ENCODE measurements at regions not wholly inside any gene's neighbourhood (a gene's known extent, or its start where the extent isn't known, plus 50 kb on each side); places are given as distances from the start of the nearest gene placed in this dataset.
"Not testable (repeated sequence)": the region's sequence is repeated elsewhere in the genome, so short reads cannot be mapped to it uniquely, and the experiment has no call there.

- no peak for DNase-seq
- TF ChIP-seq, protein P1, sequence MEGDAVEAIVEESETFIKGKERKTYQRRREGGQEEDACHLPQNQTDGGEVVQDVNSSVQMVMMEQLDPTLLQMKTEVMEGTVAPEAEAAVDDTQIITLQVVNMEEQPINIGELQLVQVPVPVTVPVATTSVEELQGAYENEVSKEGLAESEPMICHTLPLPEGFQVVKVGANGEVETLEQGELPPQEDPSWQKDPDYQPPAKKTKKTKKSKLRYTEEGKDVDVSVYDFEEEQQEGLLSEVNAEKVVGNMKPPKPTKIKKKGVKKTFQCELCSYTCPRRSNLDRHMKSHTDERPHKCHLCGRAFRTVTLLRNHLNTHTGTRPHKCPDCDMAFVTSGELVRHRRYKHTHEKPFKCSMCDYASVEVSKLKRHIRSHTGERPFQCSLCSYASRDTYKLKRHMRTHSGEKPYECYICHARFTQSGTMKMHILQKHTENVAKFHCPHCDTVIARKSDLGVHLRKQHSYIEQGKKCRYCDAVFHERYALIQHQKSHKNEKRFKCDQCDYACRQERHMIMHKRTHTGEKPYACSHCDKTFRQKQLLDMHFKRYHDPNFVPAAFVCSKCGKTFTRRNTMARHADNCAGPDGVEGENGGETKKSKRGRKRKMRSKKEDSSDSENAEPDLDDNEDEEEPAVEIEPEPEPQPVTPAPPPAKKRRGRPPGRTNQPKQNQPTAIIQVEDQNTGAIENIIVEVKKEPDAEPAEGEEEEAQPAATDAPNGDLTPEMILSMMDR (IDR thresholded peaks at IDR 0.05; ENCODE audit: low read depth, low read length): no peak
- Histone ChIP-seq H3K9me3 (no peaks in the 10 kb centered on the region), H3K4me1 (no peaks in the 10 kb centered on the region), H3K27me3 (no peaks in the 10 kb centered on the region), H3K36me3 (no peaks in the 10 kb centered on the region), H3K4me3 (ENCODE audit: low read depth, low read length) (no peak overlapping the region)
These were observed 132.8 kb upstream of the SLC7A11 start for GRCh38 chr4:138374947-138375346.

DNA sequence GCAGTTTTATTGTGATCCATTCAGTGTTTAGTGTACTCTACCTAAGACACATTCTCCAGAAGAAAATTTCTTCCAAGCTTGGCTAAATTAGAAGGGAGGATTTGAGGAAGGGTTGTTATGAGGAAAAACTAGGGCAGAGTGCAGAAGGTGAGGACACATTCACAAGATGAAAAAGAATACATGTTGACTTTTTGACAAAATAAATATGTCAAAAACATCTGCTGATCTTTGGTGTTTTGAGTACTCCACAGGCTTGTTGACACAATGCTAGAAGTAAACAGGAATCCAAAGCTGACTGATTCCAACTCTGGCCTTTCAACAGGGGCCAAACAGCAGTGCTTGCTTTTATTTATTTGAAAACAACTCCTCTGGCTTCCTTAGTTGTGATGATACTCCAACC lies 125.8 kb upstream of the SLC7A11 start:
- H3K4me3 ChIP-seq (ENCODE audit: low read depth, low read length): no peak overlapping the region
- TF ChIP-seq, protein P1 (IDR thresholded peaks at IDR 0.05; ENCODE audit: low read depth, low read length): no peak
- no peaks in the 10 kb centered on the region for H3K27me3 ChIP-seq
- DNase-seq: no peak
- H3K36me3 ChIP-seq: no peaks in the 10 kb centered on the region
- no peaks in the 10 kb centered on the region for H3K9me3 ChIP-seq
- no peaks in the 10 kb centered on the region for H3K4me1 ChIP-seq

GRCh38 chr4:138352446-138352845 lies 110.3 kb upstream of the SLC7A11 start:
- H3K9me3 ChIP-seq; H3K4me1 ChIP-seq; DNase-seq; H3K4me3 ChIP-seq (ENCODE audit: low read depth, low read length); H3K36me3 ChIP-seq; H3K27me3 ChIP-seq: not testable (repeated sequence)

GRCh38 chr4:138348055-138348454 lies 105.9 kb upstream of the SLC7A11 start:
- Histone ChIP-seq H3K4me3 (ENCODE audit: low read depth, low read length) (no peak overlapping the region), H3K9me3 (no peaks in the 10 kb centered on the region; the same call in 1 of the 2 replicates), H3K36me3 (no peaks in the 10 kb centered on the region), H3K27me3 (no peaks in the 10 kb centered on the region; the same call in 1 of the 2 replicates), H3K4me1 (no peaks in the 10 kb centered on the region)
- TF ChIP-seq, protein P1 (IDR thresholded peaks at IDR 0.05; ENCODE audit: low read depth, low read length): no peak
- DNase-seq: no peak

DNA sequence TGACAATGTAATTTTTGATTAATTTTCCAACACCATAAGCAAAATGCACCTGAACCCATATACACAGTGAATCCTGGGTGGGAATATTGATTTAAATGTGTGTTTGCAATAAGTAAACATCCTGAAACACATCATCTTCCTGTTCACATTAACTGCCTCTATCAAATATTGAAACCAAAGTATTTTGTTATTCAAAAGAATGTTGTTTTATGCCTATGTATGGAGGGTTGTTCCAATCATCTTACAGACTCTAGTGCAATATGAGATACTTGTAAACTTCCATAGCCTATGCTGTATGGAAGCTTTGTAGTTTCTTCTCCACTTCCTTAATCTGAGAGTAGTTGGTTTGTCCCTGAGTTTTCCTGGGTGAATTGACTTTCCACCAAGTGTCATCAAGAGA lies 105.4 kb upstream of the SLC7A11 start:
- no peaks in the 10 kb centered on the region for H3K36me3 ChIP-seq
- DNase-seq: no peak
- no peaks in the 10 kb centered on the region; the same call in 1 of the 2 replicates for H3K9me3 ChIP-seq
- H3K4me3 ChIP-seq (ENCODE audit: low read depth, low read length): no peak overlapping the region
- no peaks in the 10 kb centered on the region for H3K4me1 ChIP-seq
- TF ChIP-seq, protein P1 (IDR thresholded peaks at IDR 0.05; ENCODE audit: low read depth, low read length): no peak
- H3K27me3 ChIP-seq: no peaks in the 10 kb centered on the region; the same call in 1 of the 2 replicates

DNA sequence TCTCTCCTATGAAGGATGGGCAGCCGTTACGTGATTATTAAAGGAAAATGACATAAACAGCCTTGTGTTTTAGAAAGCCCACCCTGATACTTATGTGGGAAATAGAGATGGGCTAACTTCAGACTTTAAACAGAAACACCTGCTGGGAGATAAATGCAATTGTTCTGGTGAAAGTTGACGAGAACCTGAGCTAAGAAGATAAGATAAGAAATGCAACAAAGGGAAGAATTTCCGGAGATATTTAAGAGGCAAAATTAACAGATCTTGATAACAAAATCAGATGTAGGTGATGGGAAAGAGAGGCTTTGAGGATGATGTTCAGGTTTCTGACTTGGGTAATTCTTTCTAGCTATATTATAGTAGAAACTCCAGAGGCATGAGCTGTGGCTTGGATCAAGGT lies 102.7 kb upstream of the SLC7A11 start:
- H3K36me3 ChIP-seq: no peaks in the 10 kb centered on the region
- no peaks in the 10 kb centered on the region for H3K4me1 ChIP-seq
- TF ChIP-seq, protein P1 (IDR thresholded peaks at IDR 0.05; ENCODE audit: low read depth, low read length): no peak
- DNase-seq: no peak
- H3K4me3 ChIP-seq (ENCODE audit: low read depth, low read length): no peak overlapping the region
- H3K9me3 ChIP-seq: no peaks in the 10 kb centered on the region
- H3K27me3 ChIP-seq: no peaks in the 10 kb centered on the region; the same call in 1 of the 2 replicates

DNA sequence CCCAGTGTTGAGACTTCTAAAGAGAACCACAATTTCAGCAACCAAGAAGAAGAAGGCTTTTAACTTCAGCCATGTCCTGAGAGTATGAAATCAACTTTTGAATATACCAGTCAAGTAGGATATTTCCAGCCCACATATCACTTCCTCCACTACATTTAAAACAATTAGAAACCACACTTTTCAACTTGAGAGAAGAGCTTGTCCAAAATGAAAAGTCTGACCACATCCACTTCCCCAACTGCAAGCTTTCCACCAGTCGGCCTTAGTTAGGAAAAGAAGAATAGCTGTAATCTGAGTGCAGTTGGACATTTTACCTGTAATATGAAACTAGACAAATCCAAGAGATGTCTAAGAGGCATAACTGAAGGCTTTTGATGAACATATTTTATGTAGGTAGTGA lies 101.9 kb upstream of the SLC7A11 start:
- TF ChIP-seq, protein P1 (IDR thresholded peaks at IDR 0.05; ENCODE audit: low read depth, low read length): no peak
- H3K9me3 ChIP-seq: no peaks in the 10 kb centered on the region
- H3K4me1 ChIP-seq: no peaks in the 10 kb centered on the region
- H3K36me3 ChIP-seq: no peaks in the 10 kb centered on the region
- DNase-seq: no peak
- H3K27me3 ChIP-seq: no peaks in the 10 kb centered on the region; the same call in 1 of the 2 replicates
- no peak overlapping the region for H3K4me3 ChIP-seq (ENCODE audit: low read depth, low read length)
